GM19023 (cell line): ENCODE measurements at regions not wholly inside any gene's neighbourhood (a gene's known extent, or its start where the extent isn't known, plus 50 kb on each side); places are given as distances from the start of the nearest gene placed in this dataset.

ENCODE experiments used
- ATAC-seq: cut with Tn5 transposase; IDR thresholded peaks from one replicate; pipeline ENCODE4 v1.9.1; 2021; ENCODE audit warnings: mild to moderate bottlenecking, moderate library complexity; ENCODE audit not compliant: unreplicated experiment

- ATAC-seq: no peak
These were observed 1807.0 kb downstream of the SUCLG1 start for GRCh38 chr2:82652117-82652516.

GRCh38 chr2:82650038-82650437 is 1809.0 kb downstream of the SUCLG1 start:
- ATAC-seq: no peak

DNA sequence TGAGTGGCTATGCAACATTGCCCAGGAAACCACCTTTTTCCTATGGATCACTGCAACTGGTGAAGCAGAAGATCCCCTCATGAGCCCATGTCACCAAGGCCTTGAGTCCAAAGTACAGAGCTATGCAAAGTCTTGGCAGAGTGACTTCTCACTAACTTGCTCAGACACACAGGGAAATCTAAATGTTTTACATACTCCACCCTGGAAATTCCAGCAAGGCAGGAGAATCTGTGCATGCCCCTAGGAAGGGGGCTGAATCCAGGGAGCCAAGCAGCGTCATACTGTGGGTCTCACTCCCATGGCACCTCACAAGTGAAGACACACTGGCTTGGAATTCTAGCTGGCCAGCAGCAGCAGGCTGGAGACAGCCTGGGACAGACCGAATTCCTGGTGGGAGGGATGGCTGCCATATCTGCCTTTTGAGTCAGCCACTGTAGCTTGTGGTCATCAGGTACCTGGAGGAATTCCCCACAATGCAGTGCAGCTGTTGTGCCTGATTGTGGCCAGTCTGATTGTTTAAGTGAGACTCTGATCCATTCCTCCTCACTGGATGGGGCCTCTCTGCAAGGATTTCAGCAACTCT is 1817.4 kb downstream of the SUCLG1 start:
- no peak for ATAC-seq

GRCh38 chr2:82636402-82637020 is 1822.6 kb downstream of the SUCLG1 start:
- ATAC-seq: no peak

- no peak for ATAC-seq
These were observed 1860.1 kb downstream of the SUCLG1 start for GRCh38 chr2:82599021-82599420.

DNA sequence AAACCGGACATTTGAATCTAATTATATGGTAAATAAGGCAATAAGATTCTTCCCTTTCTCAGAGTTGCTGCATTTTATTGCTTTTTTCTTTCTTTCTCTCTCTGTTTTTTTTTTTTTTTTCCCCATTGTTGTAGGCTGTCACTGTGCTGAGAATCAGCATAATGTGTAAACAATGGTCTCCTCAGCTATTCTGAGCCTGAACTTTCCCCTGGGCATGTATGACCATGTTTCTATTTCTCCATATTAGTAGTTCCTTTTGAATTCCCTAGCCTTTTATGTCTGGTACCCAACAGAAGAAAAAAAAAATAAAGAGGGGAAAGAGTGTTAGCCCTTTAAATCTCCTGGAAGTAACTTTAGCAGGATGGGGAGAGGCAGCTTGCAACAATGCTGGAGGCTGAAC is 1862.5 kb downstream of the SUCLG1 start:
- no peak for ATAC-seq

GRCh38 chr2:82591718-82592117 is 1867.4 kb downstream of the SUCLG1 start:
- ATAC-seq: no peak

DNA sequence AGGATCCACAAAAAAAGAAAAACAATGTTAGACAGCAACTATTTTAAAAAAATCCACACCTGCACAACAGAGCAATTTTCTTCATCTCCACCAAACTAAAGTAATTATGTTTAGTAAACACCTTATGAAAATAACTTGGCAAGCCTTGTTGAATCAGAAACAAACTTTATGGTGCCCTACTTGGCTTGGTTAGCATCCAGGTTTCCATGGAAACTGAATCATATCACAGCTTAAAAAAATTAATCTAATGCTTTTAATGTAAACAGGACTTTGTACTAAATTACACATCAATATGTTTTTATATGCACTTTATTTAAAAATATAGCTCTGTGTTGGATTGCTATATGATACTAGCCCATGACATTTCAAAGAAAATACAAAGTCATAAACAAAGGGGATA is 1882.4 kb downstream of the SUCLG1 start:
- ATAC-seq: no peak

- ATAC-seq: no peak
These were observed 1919.8 kb downstream of the SUCLG1 start for GRCh38 chr2:82539280-82539621.

GRCh38 chr2:82538590-82539279 is 1920.3 kb downstream of the SUCLG1 start:
- ATAC-seq: no peak

DNA sequence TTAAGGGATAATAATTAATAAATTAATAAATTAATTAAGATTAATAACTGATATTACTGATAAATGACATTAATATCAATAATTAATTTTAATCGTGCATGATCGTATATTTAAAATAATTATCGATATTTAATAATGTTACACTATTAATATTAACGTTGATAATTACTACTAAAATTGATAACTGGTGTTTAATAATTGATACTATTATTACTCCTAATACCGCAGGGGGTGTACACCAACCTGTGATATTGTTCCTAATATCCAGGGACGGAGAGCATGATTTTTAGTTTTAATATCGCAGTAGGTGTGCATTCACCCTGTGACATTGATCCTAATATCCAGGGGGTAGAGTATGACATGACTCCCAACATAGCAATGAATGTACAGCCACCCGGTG is 1930.8 kb downstream of the SUCLG1 start:
- no peak for ATAC-seq

DNA sequence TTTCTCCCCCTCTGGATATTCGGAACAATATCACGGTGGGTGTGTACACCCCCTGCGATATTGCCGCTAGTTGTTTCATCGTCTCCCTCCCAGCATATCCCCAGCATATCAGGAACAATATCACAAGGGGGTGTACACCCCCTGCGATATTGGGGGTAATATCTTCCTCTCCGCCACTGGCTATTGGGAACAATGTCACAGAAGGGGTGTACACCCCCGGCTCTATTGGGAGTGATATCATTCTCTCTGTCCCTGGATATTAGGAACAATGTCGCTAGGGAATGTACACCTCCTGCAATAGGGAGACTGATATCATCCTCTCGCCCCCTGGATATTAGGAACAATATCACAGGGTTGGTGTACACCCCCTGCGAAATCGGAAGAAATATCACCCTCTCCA is 1932.0 kb downstream of the SUCLG1 start:
- no peak for ATAC-seq

- ATAC-seq: no peak
These were observed 1932.8 kb downstream of the SUCLG1 start for GRCh38 chr2:82526277-82526676.

DNA sequence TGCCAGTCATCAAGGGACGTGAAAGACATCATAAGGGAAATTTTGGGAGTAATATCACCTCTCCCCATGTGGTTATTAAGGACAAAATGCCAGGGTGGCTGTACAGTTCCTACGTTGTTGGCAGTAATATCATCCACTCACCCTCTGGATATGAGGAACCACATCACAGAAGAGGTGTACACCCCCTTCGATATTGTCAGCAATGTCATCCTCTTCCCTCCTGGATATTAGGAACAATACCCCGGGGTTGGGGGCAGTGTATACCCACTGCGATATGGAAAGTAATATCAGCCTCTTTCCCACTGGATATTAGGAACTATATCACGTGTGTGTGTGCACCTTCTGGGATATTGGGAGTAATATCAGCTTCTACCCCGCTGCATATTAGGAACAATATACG is 1933.3 kb downstream of the SUCLG1 start:
- ATAC-seq: no peak

- ATAC-seq: no peak
These were observed 1934.3 kb downstream of the SUCLG1 start for GRCh38 chr2:82524826-82525225.

DNA sequence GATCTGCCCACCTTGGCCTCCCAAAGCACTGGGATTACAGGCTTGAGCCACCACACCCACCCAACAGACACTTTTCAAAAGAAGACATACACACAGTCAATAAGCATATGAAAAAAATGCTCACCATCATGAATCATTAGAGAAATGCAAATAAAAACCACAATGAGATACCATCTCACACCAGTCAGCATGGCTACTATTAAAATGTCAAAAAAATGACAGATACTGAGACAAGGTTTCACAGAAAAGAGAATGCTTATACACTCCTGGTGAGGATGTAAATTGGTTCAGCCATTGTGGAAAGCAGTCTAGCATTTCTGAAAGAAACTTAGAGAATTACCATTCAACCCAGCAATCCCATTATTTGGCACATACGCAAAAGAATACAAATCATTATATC is 1947.2 kb downstream of the SUCLG1 start:
- no peak for ATAC-seq

- ATAC-seq: no peak
These were observed 1950.4 kb downstream of the SUCLG1 start for GRCh38 chr2:82508702-82509101.

GRCh38 chr2:82507657-82508056 is 1951.4 kb downstream of the SUCLG1 start:
- no peak for ATAC-seq

GRCh38 chr2:82501217-82501616 is 1957.9 kb downstream of the SUCLG1 start:
- no peak for ATAC-seq

DNA sequence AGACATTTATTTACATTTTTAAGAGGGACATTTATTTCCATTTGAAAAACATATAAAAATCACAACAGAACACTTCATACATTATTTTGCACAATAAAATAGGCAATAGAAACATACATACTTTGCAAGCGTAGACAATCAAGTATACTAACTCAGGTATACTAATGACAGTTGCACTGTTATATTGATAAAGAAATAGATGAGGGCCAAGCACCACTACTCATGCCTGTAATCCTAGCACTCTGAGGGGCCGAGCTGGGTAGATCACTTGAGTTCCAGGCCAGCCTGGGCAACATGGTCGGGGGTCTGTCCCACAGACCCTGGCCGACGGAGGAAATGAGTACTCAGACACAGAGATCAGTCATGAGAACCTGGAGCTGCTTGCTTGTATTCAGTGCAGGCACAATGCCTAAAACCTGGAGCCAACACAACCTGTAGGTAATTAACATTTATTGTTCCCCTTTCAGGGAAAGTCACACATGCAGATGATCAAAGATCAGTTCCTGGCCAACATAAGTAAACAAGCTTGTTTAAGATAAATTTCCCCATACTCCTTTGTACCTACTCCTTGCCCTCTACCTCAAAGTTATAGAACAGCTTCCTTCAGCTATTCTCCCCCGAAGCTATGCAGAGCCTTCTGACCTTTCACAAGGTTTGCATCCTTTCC is 1960.2 kb downstream of the SUCLG1 start:
- no peak for ATAC-seq

- no peak for ATAC-seq
These were observed 1964.3 kb downstream of the SUCLG1 start for GRCh38 chr2:82494739-82495138.

- ATAC-seq: no peak
These were observed 1967.5 kb downstream of the SUCLG1 start for GRCh38 chr2:82491591-82491990.
